A549 (cell line): ENCODE measurements at regions not wholly inside any gene's neighbourhood (a gene's known extent, or its start where the extent isn't known, plus 50 kb on each side); places are given as distances from the start of the nearest gene placed in this dataset.

Source experiments
- ATAC-seq, 2 experiments: fragments of 200-7000 bp in 1 of 2; fragments of >200 bp in 1 of 2; cut with Nextera tagmentation in 1 of 2; cut with Tn5 transposase in 1 of 2; 3 replicates each; pipeline versions ENCODE4 v1.8.0 to v1.9.1; 2018 to 2020; ENCODE audit warnings: mild to moderate bottlenecking in 1 of 2, moderate library complexity in 1 of 2
- CTCF ChIA-PET: fragments of 300-600 bp; sonication (Branson Sonifier 250); formaldehyde crosslinking; extraction: SDS; loops from one replicate; lab custom pipeline; 2021; ENCODE audit warnings: antibody characterized with exemption, inconsistent platforms; lab: Yijun Ruan, JAX
- POLR2A ChIA-PET: fragments of 350-600 bp; formaldehyde crosslinking; extraction: SDS; loops from one replicate; lab custom pipeline; 2021; ENCODE audit warnings: antibody characterized with exemption, inconsistent platforms; lab: Yijun Ruan, JAX
- DNase-seq, 2 experiments: peaks; one replicate each; pipeline versions ENCODE4 v3.0.0 to v3.0.0-alpha.2; 2011 to 2016; ENCODE audit warnings: low read depth in 1 of 2, low spot score in 1 of 2
- FAIRE-seq: peaks from 2 replicates; lab custom pipeline; 2011; peaks lifted over from hg19 to GRCh38; lab: Jason Lieb, UNC
- H3K27ac ChIP-seq, 2 experiments: fragments of >200 bp; sonication (Bioruptor Twin); formaldehyde crosslinking; 3 replicates each; pipeline ENCODE4 v1.5.1; 2016 to 2017
- H3K4me1 ChIP-seq: fragments of >200 bp; sonication (Bioruptor Twin); formaldehyde crosslinking; 3 replicates; pipeline ENCODE4 v1.6.1; 2016
- H3K4me2 ChIP-seq: fragments of >200 bp; sonication (Bioruptor Twin); formaldehyde crosslinking; 3 replicates; pipeline ENCODE4 v1.6.1; 2016
- H3K4me3 ChIP-seq: fragments of >200 bp; sonication (Bioruptor Twin); formaldehyde crosslinking; 3 replicates; pipeline ENCODE4 v1.5.1; 2016
- H3K9me3 ChIP-seq: fragments of >200 bp; sonication (Bioruptor Twin); formaldehyde crosslinking; 3 replicates; pipeline ENCODE4 v1.6.1; 2016
- CEBPB ChIP-seq, 2 experiments: fragments of >200 bp in 1 of 2; sonication (Bioruptor Twin) in 1 of 2; formaldehyde crosslinking in 1 of 2; IDR thresholded peaks; 2 replicates each; pipeline ENCODE4 v1.6.1; 2012 to 2016
- CHD2 ChIP-seq: fragments of 150-350 bp; IDR thresholded peaks from 2 replicates; pipeline ENCODE4 v1.6.1; 2014; ENCODE audit warnings: low read length; ENCODE audit not compliant: partially characterized antibody
- CTCF ChIP-seq: fragments of >200 bp; sonication (Bioruptor Twin); formaldehyde crosslinking; IDR thresholded peaks from 3 replicates; pipeline ENCODE4 v1.5.1; 2016
- EP300 ChIP-seq, 2 experiments: fragments of >200 bp; sonication (Bioruptor Twin); formaldehyde crosslinking; IDR thresholded peaks; 2 replicates in 1 of 2; 3 replicates in 1 of 2; pipeline ENCODE4 v1.6.1; 2016 to 2017
- FOSB ChIP-seq: fragments of 250-450 bp; sonication (Bioruptor Pico); IDR thresholded peaks from 2 replicates; pipeline ENCODE4 v1.5.0; 2020; ENCODE audit warnings: mild to moderate bottlenecking, moderate library complexity
- FOSL2 ChIP-seq, 2 experiments: fragments of 450-650 bp in 1 of 2; fragments of >200 bp in 1 of 2; sonication (Bioruptor Twin) in 1 of 2; formaldehyde crosslinking; IDR thresholded peaks; 2 replicates each; pipeline versions ENCODE4 v1.5.0 to v1.6.1; 2016 to 2020; ENCODE audit warnings: mild to moderate bottlenecking in 1 of 2, moderate library complexity in 1 of 2
- FOXS1 ChIP-seq: fragments of 250-450 bp; sonication (Bioruptor Pico); IDR thresholded peaks from 2 replicates; pipeline ENCODE4 v1.5.0; 2020; ENCODE audit warnings: mild to moderate bottlenecking, moderate library complexity
- HDAC2 ChIP-seq: fragments of 200-600 bp; sonication (generic); IDR thresholded peaks from 2 replicates; pipeline ENCODE4 v1.6.1; 2016
- HOXB13 ChIP-seq: fragments of 250-450 bp; sonication (Bioruptor Pico); IDR thresholded peaks from 2 replicates; pipeline ENCODE4 v1.5.0; 2020; ENCODE audit warnings: low read depth, mild to moderate bottlenecking, moderate library complexity
- MAZ ChIP-seq: fragments of 150-350 bp; IDR thresholded peaks from 2 replicates; pipeline ENCODE4 v1.6.1; 2014; ENCODE audit warnings: antibody characterized with exemption, low read depth, low read length, borderline replicate concordance
- MYC ChIP-seq: IDR thresholded peaks from 2 replicates; pipeline ENCODE4 v1.6.1; 2012; ENCODE audit warnings: mild to moderate bottlenecking, inconsistent platforms, low read length, improper control_type of control experiment, borderline replicate concordance
- NPAS2 ChIP-seq: fragments of 250-450 bp; sonication (Bioruptor Pico); IDR thresholded peaks from 2 replicates; pipeline ENCODE4 v1.8.0; 2022; ENCODE audit warnings: mild to moderate bottlenecking, moderate library complexity, borderline replicate concordance
- PHF8 ChIP-seq: fragments of 200-600 bp; sonication (generic); IDR thresholded peaks from 2 replicates; pipeline ENCODE4 v1.6.1; 2016; ENCODE audit warnings: low read depth, mild to moderate bottlenecking, antibody characterized with exemption, moderate library complexity, borderline replicate concordance
- POLR2A ChIP-seq: IDR thresholded peaks from 2 replicates; pipeline ENCODE4 v1.6.1; 2012; ENCODE audit warnings: mild to moderate bottlenecking, low read length
- RAD21 ChIP-seq, 2 experiments: fragments of >200 bp in 1 of 2; sonication (Bioruptor Twin) in 1 of 2; formaldehyde crosslinking in 1 of 2; IDR thresholded peaks in 1 of 2; conservative IDR thresholded peaks in 1 of 2; 2 replicates in 1 of 2; 3 replicates in 1 of 2; pipeline ENCODE4 v1.6.1; 2012 to 2018; ENCODE audit warnings: inconsistent platforms in 1 of 2
- RCOR1 ChIP-seq: fragments of 150-350 bp; IDR thresholded peaks from 2 replicates; pipeline ENCODE4 v1.6.1; 2014; ENCODE audit warnings: antibody characterized with exemption, low read length, low read depth
- RFX5 ChIP-seq: fragments of 450-650 bp; IDR thresholded peaks from 2 replicates; pipeline ENCODE4 v1.7.1; 2014; ENCODE audit warnings: antibody characterized with exemption, mild to moderate bottlenecking, moderate library complexity
- SMC3 ChIP-seq: fragments of >200 bp; sonication (Bioruptor Twin); formaldehyde crosslinking; IDR thresholded peaks from 3 replicates; pipeline ENCODE4 v1.6.1; 2018; ENCODE audit warnings: inconsistent platforms
- TFCP2L1 ChIP-seq: fragments of 250-450 bp; sonication (Bioruptor Pico); IDR thresholded peaks from 2 replicates; pipeline ENCODE4 v1.5.0; 2021; ENCODE audit warnings: mild to moderate bottlenecking
- WGBS: methylation state at CpG from one replicate; pipeline ENCODE4 v1.1.6; 2017; ENCODE audit errors: missing lambda C conversion rate; 5-methylcytosine and 5-hydroxymethylcytosine counted together
- TF ChIP-seq, protein P1 (sequence below): fragments of >200 bp; sonication (Bioruptor Twin); formaldehyde crosslinking; IDR thresholded peaks from 3 replicates; pipeline ENCODE4 v1.6.1; 2016
- TF ChIP-seq, protein P2 (sequence below): fragments of 150-350 bp; IDR thresholded peaks from 2 replicates; pipeline ENCODE4 v1.6.1; 2014; ENCODE audit warnings: low read depth, mild to moderate bottlenecking, low read length

- DNase-seq (no peak), FAIRE-seq (no peak), ATAC-seq (no peak)
- TF ChIP-seq TFCP2L1 (CRISPR knock-in tag) (no peak), MYC (no peak), FOSL2 (IDR thresholded peaks at IDR 0.05) (no peak), FOSL2 (CRISPR knock-in tag; IDR thresholded peaks at IDR 0.05) (no peak), RAD21 (conservative IDR thresholded peaks at IDR 0.05 in 1 of 2, IDR thresholded peaks at IDR 0.05 in 1 of 2) (no peak), HOXB13 (CRISPR knock-in tag) (no peak), CEBPB (IDR thresholded peaks at IDR 0.05) (no peak), FOSB (CRISPR knock-in tag) (no peak)
- TF ChIP-seq, protein P1, sequence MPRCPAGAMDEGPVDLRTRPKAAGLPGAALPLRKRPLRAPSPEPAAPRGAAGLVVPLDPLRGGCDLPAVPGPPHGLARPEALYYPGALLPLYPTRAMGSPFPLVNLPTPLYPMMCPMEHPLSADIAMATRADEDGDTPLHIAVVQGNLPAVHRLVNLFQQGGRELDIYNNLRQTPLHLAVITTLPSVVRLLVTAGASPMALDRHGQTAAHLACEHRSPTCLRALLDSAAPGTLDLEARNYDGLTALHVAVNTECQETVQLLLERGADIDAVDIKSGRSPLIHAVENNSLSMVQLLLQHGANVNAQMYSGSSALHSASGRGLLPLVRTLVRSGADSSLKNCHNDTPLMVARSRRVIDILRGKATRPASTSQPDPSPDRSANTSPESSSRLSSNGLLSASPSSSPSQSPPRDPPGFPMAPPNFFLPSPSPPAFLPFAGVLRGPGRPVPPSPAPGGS: no peak
- ChIA-PET CTCF (interaction anchor here (0.6 kb wide), 1 partner anchor 330 kb away, joined by 4 read pairs; no protein-coding TSS in a partner anchor), POLR2A (no interaction called here)
- H3K27ac ChIP-seq: no peak overlapping the region
- no peaks in the 10 kb centered on the region for H3K9me3 ChIP-seq
- H3K4me1 ChIP-seq: no peaks in the 10 kb centered on the region
- no peak overlapping the region for H3K4me2 ChIP-seq
- 83% methylated on average over 2 of the region's 2 CpGs for WGBS
- no peak overlapping the region for H3K4me3 ChIP-seq
These were observed 241.5 kb upstream of the CDH18 start for GRCh38 chr5:20229303-20230005.

DNA sequence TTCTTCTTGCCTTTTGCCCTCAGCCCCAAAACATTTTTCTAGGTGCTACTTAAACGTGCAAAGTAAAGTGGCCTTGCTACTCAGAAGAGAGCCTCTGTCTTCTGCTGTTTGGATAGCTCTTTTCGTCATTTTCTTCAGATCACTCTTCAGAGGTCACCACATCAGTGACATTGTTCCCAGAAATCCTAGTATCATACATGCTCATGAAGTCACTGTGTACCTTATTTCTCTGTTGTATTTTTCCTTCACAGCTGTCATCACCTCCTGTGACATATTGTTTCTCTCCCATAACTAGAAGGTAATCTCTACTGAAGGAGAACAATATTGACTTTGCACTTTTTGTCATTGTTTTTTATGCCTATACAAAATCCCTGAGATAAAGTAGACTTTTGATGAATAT is 237.0 kb upstream of the CDH18 start:
- ChIA-PET CTCF (no interaction called here), POLR2A (no interaction called here)
- 39% methylated on average over 2 of the region's 2 CpGs for WGBS
- Histone ChIP-seq H3K4me1 (no peaks in the 10 kb centered on the region), H3K4me3 (no peak overlapping the region), H3K4me2 (no peak overlapping the region), H3K27ac (no peak overlapping the region), H3K9me3 (no peaks in the 10 kb centered on the region)
- no peak for FAIRE-seq
- TF ChIP-seq, protein P2, sequence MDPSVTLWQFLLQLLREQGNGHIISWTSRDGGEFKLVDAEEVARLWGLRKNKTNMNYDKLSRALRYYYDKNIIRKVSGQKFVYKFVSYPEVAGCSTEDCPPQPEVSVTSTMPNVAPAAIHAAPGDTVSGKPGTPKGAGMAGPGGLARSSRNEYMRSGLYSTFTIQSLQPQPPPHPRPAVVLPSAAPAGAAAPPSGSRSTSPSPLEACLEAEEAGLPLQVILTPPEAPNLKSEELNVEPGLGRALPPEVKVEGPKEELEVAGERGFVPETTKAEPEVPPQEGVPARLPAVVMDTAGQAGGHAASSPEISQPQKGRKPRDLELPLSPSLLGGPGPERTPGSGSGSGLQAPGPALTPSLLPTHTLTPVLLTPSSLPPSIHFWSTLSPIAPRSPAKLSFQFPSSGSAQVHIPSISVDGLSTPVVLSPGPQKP: no peak
- no peak for TF ChIP-seq NPAS2
- no peak for TF ChIP-seq FOXS1
- no peak for TF ChIP-seq RAD21 (conservative IDR thresholded peaks at IDR 0.05 in 1 of 2, IDR thresholded peaks at IDR 0.05 in 1 of 2)
- TF ChIP-seq SMC3: no peak
- TF ChIP-seq CTCF: no peak
- TF ChIP-seq MAZ: no peak
- no peak for TF ChIP-seq FOSL2 (IDR thresholded peaks at IDR 0.05)
- TF ChIP-seq FOSL2 (CRISPR knock-in tag; IDR thresholded peaks at IDR 0.05): no peak
- no peak for ATAC-seq
- DNase-seq: no peak

DNA sequence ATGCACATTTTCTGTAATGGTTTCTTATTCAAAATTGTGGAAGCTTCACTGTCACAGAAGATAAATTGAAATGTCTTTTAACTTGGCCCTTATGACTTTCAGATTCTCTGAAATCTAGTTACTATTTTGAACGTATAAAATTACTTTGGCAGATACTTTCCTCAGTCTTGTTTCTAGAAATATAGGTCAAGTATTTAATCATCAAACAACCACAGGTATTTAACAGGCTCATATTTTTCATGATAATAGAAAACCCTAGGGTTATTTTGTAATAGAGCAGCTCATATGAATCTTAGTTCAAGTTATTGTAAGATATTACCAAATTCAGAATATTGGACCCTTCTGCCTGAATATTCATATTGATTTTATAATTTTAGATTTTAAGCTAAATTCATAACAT is 236.0 kb upstream of the CDH18 start:
- no peak for TF ChIP-seq PHF8
- TF ChIP-seq MAZ: no peak
- no peak for TF ChIP-seq RCOR1
- no peak for TF ChIP-seq RFX5
- TF ChIP-seq TFCP2L1 (CRISPR knock-in tag): no peak
- TF ChIP-seq EP300 (IDR thresholded peaks at IDR 0.05): no peak
- no peak for TF ChIP-seq FOSB (CRISPR knock-in tag)
- TF ChIP-seq HDAC2: no peak
- no peak for TF ChIP-seq POLR2A
- no peak for TF ChIP-seq CHD2
- TF ChIP-seq, all 56 proteins: peak for 0
- ATAC-seq (no peak), FAIRE-seq (peak; percentile 63), DNase-seq (no peak)
- Histone ChIP-seq H3K4me1 (no peaks in the 10 kb centered on the region), H3K27ac (no peak overlapping the region), H3K9me3 (no peaks in the 10 kb centered on the region), H3K4me3 (no peak overlapping the region), H3K4me2 (no peak overlapping the region)
- WGBS: 50% methylated on average over 1 of the region's 1 CpG
- ChIA-PET CTCF (no interaction called here), POLR2A (no interaction called here)
